GM12878 (cell line): ENCODE measurements at regions not wholly inside any gene's neighbourhood (a gene's known extent, or its start where the extent isn't known, plus 50 kb on each side); places are given as distances from the start of the nearest gene placed in this dataset.

Source experiments
- ATAC-seq: fragments of 200-7000 bp; cut with Tn5 transposase; 3 replicates; pipeline ENCODE4 v1.9.1; 2020; ENCODE audit warnings: mild to moderate bottlenecking, moderate library complexity
- BruUV-seq: library from RNA; stranded (reverse); fragments of 400-500 nt; replicated peaks from 2 replicates; lab custom pipeline; 2021; lab: Mats Ljungman, UMichigan
- CTCF ChIA-PET: fragments of 300-600 bp; sonication (Branson Sonifier 250); formaldehyde crosslinking; extraction: SDS; loops from one replicate; lab custom pipeline; 2021; ENCODE audit warnings: inconsistent platforms; lab: Yijun Ruan, JAX
- POLR2A ChIA-PET: fragments of 350-600 bp; formaldehyde crosslinking; extraction: SDS; loops from one replicate; lab custom pipeline; 2021; ENCODE audit warnings: inconsistent platforms; lab: Charles Lee
- RAD21 ChIA-PET: fragments of 300-600 bp; sonication (Branson Sonifier 250); formaldehyde crosslinking; loops from one replicate; lab custom pipeline; 2023; ENCODE audit warnings: antibody characterized with exemption; ENCODE audit not compliant: unreplicated experiment; lab: Charles Lee
- SMC1A ChIA-PET: fragments of 300-600 bp; sonication (Branson Sonifier 250); formaldehyde crosslinking; loops from one replicate; lab custom pipeline; 2023; ENCODE audit not compliant: unreplicated experiment, uncharacterized antibody; lab: Charles Lee
- DNase-seq: peaks from one replicate; pipeline ENCODE4 v3.0.0-alpha.2; 2011; ENCODE audit warnings: low read depth, low spot score
- FAIRE-seq: peaks from 3 replicates; lab custom pipeline; 2011; peaks lifted over from hg19 to GRCh38; lab: Jason Lieb, UNC
- H2AFZ ChIP-seq: 2 replicates; pipeline ENCODE4 v1.6.0; 2011; ENCODE audit warnings: low read depth, low read length, control low read depth; ENCODE audit not compliant: control insufficient read depth
- H3K27ac ChIP-seq: 2 replicates; pipeline ENCODE4 v1.5.1; 2011; ENCODE audit warnings: control low read depth; ENCODE audit not compliant: control insufficient read depth, insufficient read depth
- H3K27me3 ChIP-seq, 2 experiments: replicated peaks in 1 of 2; 2 replicates each; pipeline versions ENCODE4 v1.6.0 to v1.6.1; 2011; ENCODE audit warnings: low read length in 1 of 2; ENCODE audit not compliant: control insufficient read depth in 2 of 2, insufficient read depth in 2 of 2
- H3K36me3 ChIP-seq, 2 experiments: 2 replicates each; pipeline ENCODE4 v1.5.1; 2011; ENCODE audit warnings: low read length in 1 of 2; ENCODE audit not compliant: control insufficient read depth in 2 of 2, insufficient read depth in 2 of 2
- H3K4me1 ChIP-seq: 2 replicates; pipeline ENCODE4 v1.6.1; 2011; ENCODE audit warnings: mild to moderate bottlenecking, low read length, moderate library complexity, mixed read lengths; ENCODE audit not compliant: control insufficient read depth, insufficient read depth
- H3K4me2 ChIP-seq: 2 replicates; pipeline ENCODE4 v1.6.0; 2011; ENCODE audit warnings: control low read depth; ENCODE audit not compliant: control insufficient read depth, insufficient read depth
- H3K4me3 ChIP-seq: fragments of 200-600 bp; sonication (generic); 2 replicates; pipeline ENCODE4 v1.5.1; 2016
- H3K79me2 ChIP-seq: 2 replicates; pipeline ENCODE4 v1.6.0; 2011; ENCODE audit warnings: low read length; ENCODE audit not compliant: control insufficient read depth, insufficient read depth
- H3K9ac ChIP-seq: 2 replicates; pipeline ENCODE4 v1.8.0; 2011; ENCODE audit warnings: low read length, control low read depth, mixed read lengths; ENCODE audit not compliant: control insufficient read depth, insufficient read depth
- H3K9me3 ChIP-seq: replicated peaks from 3 replicates; pipeline ENCODE4 v1.5.1; 2011; ENCODE audit warnings: mild to moderate bottlenecking, low read length; ENCODE audit not compliant: control insufficient read depth, insufficient read depth
- H4K20me1 ChIP-seq: 2 replicates; pipeline ENCODE4 v1.6.0; 2011; ENCODE audit not compliant: control insufficient read depth, insufficient read depth
- BHLHE40 ChIP-seq, 2 experiments: fragments of 450-650 bp in 1 of 2; IDR thresholded peaks; 2 replicates each; pipeline ENCODE4 v1.6.1; 2011 to 2017; ENCODE audit warnings: low read depth in 2 of 2, borderline replicate concordance in 1 of 2, improper control_type of control experiment in 1 of 2, low read length in 1 of 2, mild to moderate bottlenecking in 1 of 2
- CBX5 ChIP-seq: sonication (generic); IDR thresholded peaks from 2 replicates; pipeline ENCODE4 v1.6.1; 2016; ENCODE audit warnings: low read depth, moderate library complexity, mild to moderate bottlenecking, inconsistent platforms
- CHD4 ChIP-seq: fragments of 200-600 bp; sonication (generic); IDR thresholded peaks from 2 replicates; pipeline ENCODE4 v1.6.1; 2016; ENCODE audit warnings: mild to moderate bottlenecking
- HCFC1 ChIP-seq: fragments of 150-350 bp; IDR thresholded peaks from 2 replicates; pipeline ENCODE4 v1.6.1; 2014; ENCODE audit warnings: low read length
- NFIC ChIP-seq: IDR thresholded peaks from 2 replicates; pipeline ENCODE4 v1.6.1; 2012; ENCODE audit warnings: low read depth, mild to moderate bottlenecking, inconsistent platforms, low read length, moderate library complexity
- NFYA ChIP-seq: IDR thresholded peaks from 2 replicates; pipeline ENCODE4 v1.6.1; 2011; ENCODE audit warnings: low read depth, mild to moderate bottlenecking, low read length, improper control_type of control experiment, borderline replicate concordance
- POU2F2 ChIP-seq: IDR thresholded peaks from 3 replicates; pipeline ENCODE4 v1.6.1; 2011; ENCODE audit warnings: low read depth, mild to moderate bottlenecking, low read length, borderline replicate concordance
- RB1 ChIP-seq: fragments of 450-650 bp; formaldehyde crosslinking; IDR thresholded peaks from 2 replicates; pipeline ENCODE4 v1.6.1; 2017; ENCODE audit warnings: mild to moderate bottlenecking, borderline replicate concordance
- RBBP5 ChIP-seq: fragments of 200-600 bp; sonication (generic); conservative IDR thresholded peaks from 2 replicates; pipeline ENCODE4 v1.6.1; 2016
- RCOR1 ChIP-seq: conservative IDR thresholded peaks from 2 replicates; pipeline ENCODE4 v1.6.1; 2012; ENCODE audit warnings: low read depth, low read length, improper control_type of control experiment
- SP1 ChIP-seq: IDR thresholded peaks from one replicate; pipeline ENCODE4 v1.6.1; 2011; ENCODE audit warnings: low read depth, low read length
- ZNF622 ChIP-seq: fragments of 450-650 bp; IDR thresholded peaks from 2 replicates; pipeline ENCODE4 v1.6.1; 2017; ENCODE audit warnings: mild to moderate bottlenecking, inconsistent platforms
- WGBS: methylation state at CpG from one replicate; pipeline ENCODE4 v1.1.6; 2016; ENCODE audit warnings: low lambda C conversion rate; ENCODE audit not compliant: insufficient replicate concordance, insufficient coverage; ENCODE audit errors: missing lambda C conversion rate; 5-methylcytosine and 5-hydroxymethylcytosine counted together
- in situ Hi-C: fragments of 300-500 bp; cut with MboI; formaldehyde crosslinking; loops from 9 replicates; pipeline ENCODE4 v1.14.3; 2018; ENCODE audit warnings: mixed read lengths
- intact Hi-C: fragments of 100-400 bp; cut with micrococcal nuclease; formaldehyde crosslinking; loops from one replicate; pipeline ENCODE4 v1.14.2; 2022; ENCODE audit not compliant: unreplicated experiment
- TF ChIP-seq, protein P1 (sequence below): IDR thresholded peaks from 2 replicates; pipeline ENCODE4 v1.6.1; 2012; ENCODE audit warnings: mild to moderate bottlenecking, low read depth, low read length
- TF ChIP-seq, protein P2 (sequence below): IDR thresholded peaks from 2 replicates; pipeline ENCODE4 v1.6.1; 2011; ENCODE audit warnings: borderline replicate concordance, low read depth, mild to moderate bottlenecking, moderate library complexity, mixed read lengths, low read length; ENCODE audit not compliant: insufficient read depth; ENCODE audit errors: extremely low read length
- TF ChIP-seq, protein P3 (sequence below): IDR thresholded peaks from 2 replicates; pipeline ENCODE4 v1.6.1; 2012; ENCODE audit warnings: low read depth, low read length, improper control_type of control experiment

DNA sequence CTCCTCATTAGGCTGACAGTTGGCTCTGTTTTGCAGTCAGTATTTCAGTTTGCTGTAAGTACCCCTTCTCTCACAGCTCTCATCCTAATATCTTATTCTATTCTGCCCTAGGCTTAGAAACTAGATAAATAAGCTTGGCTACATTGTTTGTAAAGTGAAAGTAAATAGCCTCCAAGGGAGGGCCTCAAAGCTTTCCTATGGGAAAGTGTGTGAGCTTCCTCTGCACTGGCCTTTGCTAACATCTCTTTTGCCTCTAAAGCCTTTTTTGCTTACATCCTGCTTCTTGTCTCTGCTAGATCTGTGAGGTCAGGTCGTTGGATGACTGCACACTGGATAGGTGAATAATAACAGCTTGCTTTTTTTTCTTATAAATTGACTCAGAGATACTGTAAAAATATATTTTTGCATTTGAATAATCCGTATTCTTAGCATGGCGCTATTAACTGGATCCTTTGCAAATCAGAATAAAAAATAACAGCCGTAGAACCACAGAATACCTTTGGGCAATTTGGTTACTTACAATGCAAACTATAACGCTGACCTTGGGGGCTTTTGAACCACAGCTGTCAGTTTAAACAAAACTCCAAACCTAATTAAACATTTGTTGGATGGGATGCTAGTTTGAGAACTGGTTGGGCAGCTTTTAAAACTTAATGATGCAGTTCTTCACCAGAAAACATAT, 55.1 kb downstream of the TTC6 start:
- ChIA-PET CTCF (no interaction called here), POLR2A (no interaction called here), RAD21 (no interaction called here), SMC1A (no interaction called here)
- FAIRE-seq (no peak), ATAC-seq (no peak), DNase-seq (no peak)
- Histone ChIP-seq H3K4me2 (no peak overlapping the region), H3K27me3 (no peaks in the 10 kb centered on the region), H4K20me1 (no peaks in the 10 kb centered on the region), H3K36me3 (no peaks in the 10 kb centered on the region), H3K4me3 (no peak overlapping the region), H3K9ac (no peak overlapping the region), H3K4me1 (no peaks in the 10 kb centered on the region), H3K79me2 (no peaks in the 10 kb centered on the region), H3K9me3 (no peaks in the 10 kb centered on the region), H2AFZ (no peak overlapping the region), H3K27ac (no peak overlapping the region)
- WGBS: 39% methylated on average over 5 of the region's 5 CpGs
- BruUV-seq: no TSS peak
- intact Hi-C loops: no loop called here
- in situ Hi-C loops: no loop called here
- TF ChIP-seq, protein P1, sequence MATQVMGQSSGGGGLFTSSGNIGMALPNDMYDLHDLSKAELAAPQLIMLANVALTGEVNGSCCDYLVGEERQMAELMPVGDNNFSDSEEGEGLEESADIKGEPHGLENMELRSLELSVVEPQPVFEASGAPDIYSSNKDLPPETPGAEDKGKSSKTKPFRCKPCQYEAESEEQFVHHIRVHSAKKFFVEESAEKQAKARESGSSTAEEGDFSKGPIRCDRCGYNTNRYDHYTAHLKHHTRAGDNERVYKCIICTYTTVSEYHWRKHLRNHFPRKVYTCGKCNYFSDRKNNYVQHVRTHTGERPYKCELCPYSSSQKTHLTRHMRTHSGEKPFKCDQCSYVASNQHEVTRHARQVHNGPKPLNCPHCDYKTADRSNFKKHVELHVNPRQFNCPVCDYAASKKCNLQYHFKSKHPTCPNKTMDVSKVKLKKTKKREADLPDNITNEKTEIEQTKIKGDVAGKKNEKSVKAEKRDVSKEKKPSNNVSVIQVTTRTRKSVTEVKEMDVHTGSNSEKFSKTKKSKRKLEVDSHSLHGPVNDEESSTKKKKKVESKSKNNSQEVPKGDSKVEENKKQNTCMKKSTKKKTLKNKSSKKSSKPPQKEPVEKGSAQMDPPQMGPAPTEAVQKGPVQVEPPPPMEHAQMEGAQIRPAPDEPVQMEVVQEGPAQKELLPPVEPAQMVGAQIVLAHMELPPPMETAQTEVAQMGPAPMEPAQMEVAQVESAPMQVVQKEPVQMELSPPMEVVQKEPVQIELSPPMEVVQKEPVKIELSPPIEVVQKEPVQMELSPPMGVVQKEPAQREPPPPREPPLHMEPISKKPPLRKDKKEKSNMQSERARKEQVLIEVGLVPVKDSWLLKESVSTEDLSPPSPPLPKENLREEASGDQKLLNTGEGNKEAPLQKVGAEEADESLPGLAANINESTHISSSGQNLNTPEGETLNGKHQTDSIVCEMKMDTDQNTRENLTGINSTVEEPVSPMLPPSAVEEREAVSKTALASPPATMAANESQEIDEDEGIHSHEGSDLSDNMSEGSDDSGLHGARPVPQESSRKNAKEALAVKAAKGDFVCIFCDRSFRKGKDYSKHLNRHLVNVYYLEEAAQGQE: no peak
- TF ChIP-seq NFYA: no peak
- TF ChIP-seq NFIC: no peak
- TF ChIP-seq RCOR1: no peak
- no peak for TF ChIP-seq CBX5
- TF ChIP-seq, protein P2, sequence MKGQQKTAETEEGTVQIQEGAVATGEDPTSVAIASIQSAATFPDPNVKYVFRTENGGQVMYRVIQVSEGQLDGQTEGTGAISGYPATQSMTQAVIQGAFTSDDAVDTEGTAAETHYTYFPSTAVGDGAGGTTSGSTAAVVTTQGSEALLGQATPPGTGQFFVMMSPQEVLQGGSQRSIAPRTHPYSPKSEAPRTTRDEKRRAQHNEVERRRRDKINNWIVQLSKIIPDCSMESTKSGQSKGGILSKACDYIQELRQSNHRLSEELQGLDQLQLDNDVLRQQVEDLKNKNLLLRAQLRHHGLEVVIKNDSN: no peak
- no peak for TF ChIP-seq CHD4
- TF ChIP-seq SP1: no peak
- TF ChIP-seq RBBP5: no peak
- no peak for TF ChIP-seq RB1
- TF ChIP-seq POU2F2: no peak
- TF ChIP-seq HCFC1: no peak
- TF ChIP-seq BHLHE40 (IDR thresholded peaks at IDR 0.05; ENCODE audit: borderline replicate concordance in 1 of 2, low read depth in 2 of 2, low read length in 1 of 2): no peak
- TF ChIP-seq, protein P3, sequence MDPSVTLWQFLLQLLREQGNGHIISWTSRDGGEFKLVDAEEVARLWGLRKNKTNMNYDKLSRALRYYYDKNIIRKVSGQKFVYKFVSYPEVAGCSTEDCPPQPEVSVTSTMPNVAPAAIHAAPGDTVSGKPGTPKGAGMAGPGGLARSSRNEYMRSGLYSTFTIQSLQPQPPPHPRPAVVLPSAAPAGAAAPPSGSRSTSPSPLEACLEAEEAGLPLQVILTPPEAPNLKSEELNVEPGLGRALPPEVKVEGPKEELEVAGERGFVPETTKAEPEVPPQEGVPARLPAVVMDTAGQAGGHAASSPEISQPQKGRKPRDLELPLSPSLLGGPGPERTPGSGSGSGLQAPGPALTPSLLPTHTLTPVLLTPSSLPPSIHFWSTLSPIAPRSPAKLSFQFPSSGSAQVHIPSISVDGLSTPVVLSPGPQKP: no peak
- TF ChIP-seq ZNF622: no peak
